ENCODE measurements at regions not wholly inside any gene's neighbourhood (a gene's known extent, or its start where the extent isn't known, plus 50 kb on each side); places are given as distances from the start of the nearest gene placed in this dataset.

DNA sequence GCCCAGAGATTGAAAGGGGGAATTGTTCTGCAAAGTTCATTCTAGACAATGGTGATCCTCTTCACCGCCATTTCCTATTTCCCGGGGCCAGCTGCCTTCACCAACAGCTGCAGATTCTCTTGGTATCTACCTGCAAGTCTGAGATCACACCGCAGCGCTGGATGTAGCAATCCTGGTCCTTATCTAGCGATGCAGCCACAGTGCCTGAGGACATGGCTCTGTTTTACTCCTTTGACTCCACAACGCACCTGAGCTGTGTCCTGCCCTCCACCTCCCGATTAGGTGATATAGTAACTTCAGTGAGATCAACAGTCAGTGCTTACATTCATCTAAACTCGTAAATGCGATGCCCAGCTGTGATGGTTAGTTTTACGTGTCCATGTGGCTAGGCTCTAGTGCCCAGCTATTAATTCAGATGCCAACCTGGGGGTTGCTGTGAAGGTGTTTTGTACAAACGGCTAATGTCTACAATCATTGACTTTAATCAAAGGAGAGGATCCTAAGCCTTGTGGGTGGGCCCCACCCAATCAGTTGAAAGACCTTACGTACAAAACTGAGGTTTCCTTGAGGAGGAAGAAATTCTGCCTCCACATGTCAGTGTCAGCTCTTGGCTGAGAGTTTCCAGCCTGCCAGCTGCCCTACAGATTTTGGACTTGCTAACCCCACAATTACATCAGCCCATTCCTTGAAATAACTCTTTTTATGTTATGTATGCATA lies 189.8 kb downstream of the SH3BP4 start:
- no peak overlapping the region for H2AFZ ChIP-seq (ENCODE audit: low read length)
- H3K27me3 ChIP-seq (ENCODE audit: control insufficient read depth, insufficient read depth, low read length): peaks cover 2% of the 10 kb centered on the region
- H3K4me2 ChIP-seq (ENCODE audit: extremely low read depth, insufficient read depth, low read length): no peak overlapping the region
- H3K4me3 ChIP-seq (replicated peaks in 1 of 4; ENCODE audit: control extremely low read depth in 1 of 4, insufficient read depth in 1 of 4, low read depth in 3 of 4, low read length in 4 of 4): no peak overlapping the region
- no peaks in the 10 kb centered on the region for H3K4me1 ChIP-seq (ENCODE audit: control insufficient read depth, extremely low read depth, insufficient read depth, low read length)
- H3K27ac ChIP-seq (ENCODE audit: insufficient read depth, low read length): no peak overlapping the region
- H3K79me2 ChIP-seq (ENCODE audit: control insufficient read depth, insufficient read depth, low read length): no peaks in the 10 kb centered on the region
- no peaks in the 10 kb centered on the region for H3K9me3 ChIP-seq (ENCODE audit: control insufficient read depth, insufficient read depth, low read depth, low read length)
- DNase-seq (ENCODE audit: low read depth in 2 of 2): no peak
- no peaks in the 10 kb centered on the region for H4K20me1 ChIP-seq (ENCODE audit: control insufficient read depth, extremely low read depth, insufficient read depth, low read length)
- H3K36me3 ChIP-seq (ENCODE audit: control insufficient read depth, insufficient read depth, low read length): no peaks in the 10 kb centered on the region
- H3K9ac ChIP-seq (ENCODE audit: insufficient read depth, low read length): no peak overlapping the region
- no peak for TF ChIP-seq CTCF (conservative IDR thresholded peaks at IDR 0.05 in 1 of 2, IDR thresholded peaks at IDR 0.05 in 1 of 2; ENCODE audit: low read depth in 1 of 2, low read length in 2 of 2)
- no peak for TF ChIP-seq EZH2 (IDR thresholded peaks at IDR 0.05; ENCODE audit: low read length, missing control alignments)

DNA sequence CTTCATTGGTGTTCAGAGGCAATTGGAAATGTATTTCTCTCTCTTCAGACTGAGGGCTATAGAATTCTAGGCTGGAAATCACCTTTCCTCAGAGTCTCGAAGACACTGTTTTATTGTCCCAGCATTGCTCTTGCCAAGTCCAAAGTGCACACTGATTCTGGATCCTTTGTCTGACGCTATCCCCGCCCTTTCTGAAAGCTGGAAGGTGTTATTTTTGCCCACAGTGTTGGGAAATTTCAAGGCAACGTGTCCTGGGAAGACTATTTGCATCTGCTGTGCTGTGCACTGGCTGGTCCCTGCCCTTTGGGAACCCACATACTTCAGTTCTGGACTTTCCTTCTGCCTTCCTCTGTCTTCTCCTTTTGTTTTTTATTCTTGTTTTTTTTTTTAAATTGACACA lies 190.8 kb downstream of the SH3BP4 start:
- Histone ChIP-seq H3K79me2 (ENCODE audit: control insufficient read depth, insufficient read depth, low read length) (no peaks in the 10 kb centered on the region), H2AFZ (ENCODE audit: low read length) (no peak overlapping the region), H3K4me2 (ENCODE audit: extremely low read depth, insufficient read depth, low read length) (no peak overlapping the region), H3K9me3 (ENCODE audit: control insufficient read depth, insufficient read depth, low read depth, low read length) (no peaks in the 10 kb centered on the region), H3K27ac (ENCODE audit: insufficient read depth, low read length) (no peak overlapping the region), H4K20me1 (ENCODE audit: control insufficient read depth, extremely low read depth, insufficient read depth, low read length) (no peaks in the 10 kb centered on the region), H3K27me3 (ENCODE audit: control insufficient read depth, insufficient read depth, low read length) (peaks cover 7% of the 10 kb centered on the region), H3K36me3 (ENCODE audit: control insufficient read depth, insufficient read depth, low read length) (no peaks in the 10 kb centered on the region), H3K9ac (ENCODE audit: insufficient read depth, low read length) (no peak overlapping the region), H3K4me1 (ENCODE audit: control insufficient read depth, extremely low read depth, insufficient read depth, low read length) (no peaks in the 10 kb centered on the region), H3K4me3 (replicated peaks in 1 of 4; ENCODE audit: control extremely low read depth in 1 of 4, insufficient read depth in 1 of 4, low read depth in 3 of 4, low read length in 4 of 4) (no peak overlapping the region)
- TF ChIP-seq CTCF (conservative IDR thresholded peaks at IDR 0.05 in 1 of 2, IDR thresholded peaks at IDR 0.05 in 1 of 2; ENCODE audit: low read depth in 1 of 2, low read length in 2 of 2): no peak
- no peak for TF ChIP-seq EZH2 (IDR thresholded peaks at IDR 0.05; ENCODE audit: low read length, missing control alignments)
- DNase-seq (ENCODE audit: low read depth in 2 of 2): no peak

GRCh38 chr2:235143789-235144188 lies 192.0 kb downstream of the SH3BP4 start:
- no peaks in the 10 kb centered on the region for H3K9me3 ChIP-seq (ENCODE audit: control insufficient read depth, insufficient read depth, low read depth, low read length)
- no peaks in the 10 kb centered on the region for H3K36me3 ChIP-seq (ENCODE audit: control insufficient read depth, insufficient read depth, low read length)
- no peak overlapping the region for H3K9ac ChIP-seq (ENCODE audit: insufficient read depth, low read length)
- no peak overlapping the region for H3K27ac ChIP-seq (ENCODE audit: insufficient read depth, low read length)
- no peak overlapping the region for H3K4me2 ChIP-seq (ENCODE audit: extremely low read depth, insufficient read depth, low read length)
- H2AFZ ChIP-seq (ENCODE audit: low read length): no peak overlapping the region
- H4K20me1 ChIP-seq (ENCODE audit: control insufficient read depth, extremely low read depth, insufficient read depth, low read length): no peaks in the 10 kb centered on the region
- DNase-seq (ENCODE audit: low read depth in 2 of 2): no peak
- H3K27me3 ChIP-seq (ENCODE audit: control insufficient read depth, insufficient read depth, low read length): peaks cover 7% of the 10 kb centered on the region
- no peaks in the 10 kb centered on the region for H3K79me2 ChIP-seq (ENCODE audit: control insufficient read depth, insufficient read depth, low read length)
- H3K4me3 ChIP-seq (replicated peaks in 1 of 4; ENCODE audit: control extremely low read depth in 1 of 4, insufficient read depth in 1 of 4, low read depth in 3 of 4, low read length in 4 of 4): no peak overlapping the region
- H3K4me1 ChIP-seq (ENCODE audit: control insufficient read depth, extremely low read depth, insufficient read depth, low read length): no peaks in the 10 kb centered on the region
- TF ChIP-seq EZH2 (IDR thresholded peaks at IDR 0.05; ENCODE audit: low read length, missing control alignments) (no peak), CTCF (conservative IDR thresholded peaks at IDR 0.05 in 1 of 2, IDR thresholded peaks at IDR 0.05 in 1 of 2; ENCODE audit: low read depth in 1 of 2, low read length in 2 of 2) (no peak)

Data from fibroblast of lung (primary cell).